Stimulated activated CD4-positive, alpha-beta T cell treated with anti-CD3 and anti-CD28 coated beads, Interleukin-1b, Interleukin-23, amount 100 ng/mL, for 1 hour (primary cell): ENCODE measurements at regions not wholly inside any gene's neighbourhood (a gene's known extent, or its start where the extent isn't known, plus 50 kb on each side); places are given as distances from the start of the nearest gene placed in this dataset.

Experiments used
- DNase-seq, 2 donors: peaks; one replicate each; pipeline ENCODE4 v3.0.0-alpha.2; 2020; ENCODE audit warnings: low read depth in 2 of 2

DNA sequence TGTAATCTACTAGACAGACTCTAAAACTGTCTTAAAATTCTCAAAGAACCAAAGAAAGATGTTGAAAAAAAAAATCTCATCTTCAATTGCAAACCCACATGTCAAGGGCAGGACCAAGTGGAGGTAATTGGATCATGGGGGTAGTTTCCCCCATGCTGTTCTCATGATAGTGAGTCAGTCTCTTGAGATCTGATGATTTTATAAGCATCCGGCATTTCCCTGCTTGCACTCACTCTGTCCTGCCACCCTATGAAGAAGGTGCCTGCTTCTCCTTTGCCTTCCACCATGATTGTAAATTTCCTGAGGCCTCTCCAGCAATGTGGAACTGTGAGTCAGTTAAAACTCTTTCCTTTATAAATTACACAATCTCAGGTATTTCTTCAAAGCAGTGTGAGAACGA lies 257.0 kb downstream of the HHIPL2 start:
- DNase-seq: no peak

GRCh38 chr1:222288053-222288452 lies 259.9 kb downstream of the HHIPL2 start:
- no peak for DNase-seq

GRCh38 chr1:222286011-222286410 lies 261.9 kb downstream of the HHIPL2 start:
- no peak for DNase-seq

DNA sequence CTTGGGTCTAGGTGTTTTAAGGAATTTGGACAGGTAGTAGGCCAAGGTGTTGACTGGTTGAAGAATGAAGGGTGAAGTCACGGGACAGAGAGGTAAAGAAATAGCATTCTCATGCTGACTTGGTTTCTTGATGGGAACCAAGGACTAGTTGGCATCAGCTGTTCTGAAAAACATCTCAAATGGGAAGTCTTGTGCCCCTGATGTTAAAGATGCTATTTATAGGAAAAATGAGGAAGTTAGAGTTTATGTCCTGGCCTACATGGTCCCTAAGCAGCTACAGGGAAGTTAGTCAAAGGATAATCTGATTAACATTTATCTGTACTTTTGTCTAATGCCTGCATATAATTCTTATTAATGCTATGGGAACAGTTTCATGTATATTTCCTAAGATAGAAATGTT lies 262.4 kb downstream of the HHIPL2 start:
- DNase-seq: no peak

DNA sequence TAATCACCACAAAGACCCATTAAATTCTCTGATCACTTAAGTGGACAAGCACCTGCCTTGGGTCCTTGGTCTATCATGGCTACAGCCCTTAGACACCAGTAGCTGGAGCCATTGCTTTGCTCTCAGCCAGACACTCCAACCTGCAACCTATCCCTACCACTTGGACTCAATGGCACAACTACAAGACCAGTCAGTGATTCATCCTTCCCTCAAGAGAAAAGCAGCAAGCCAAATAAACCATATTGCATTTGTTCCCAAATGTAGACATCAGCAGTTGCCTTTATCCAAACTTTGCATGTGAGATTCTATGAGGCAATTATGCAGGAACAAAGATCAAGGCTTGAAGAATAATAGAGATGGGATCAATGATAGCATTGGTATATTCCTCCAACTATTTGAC lies 263.4 kb downstream of the HHIPL2 start:
- DNase-seq: no peak

DNA sequence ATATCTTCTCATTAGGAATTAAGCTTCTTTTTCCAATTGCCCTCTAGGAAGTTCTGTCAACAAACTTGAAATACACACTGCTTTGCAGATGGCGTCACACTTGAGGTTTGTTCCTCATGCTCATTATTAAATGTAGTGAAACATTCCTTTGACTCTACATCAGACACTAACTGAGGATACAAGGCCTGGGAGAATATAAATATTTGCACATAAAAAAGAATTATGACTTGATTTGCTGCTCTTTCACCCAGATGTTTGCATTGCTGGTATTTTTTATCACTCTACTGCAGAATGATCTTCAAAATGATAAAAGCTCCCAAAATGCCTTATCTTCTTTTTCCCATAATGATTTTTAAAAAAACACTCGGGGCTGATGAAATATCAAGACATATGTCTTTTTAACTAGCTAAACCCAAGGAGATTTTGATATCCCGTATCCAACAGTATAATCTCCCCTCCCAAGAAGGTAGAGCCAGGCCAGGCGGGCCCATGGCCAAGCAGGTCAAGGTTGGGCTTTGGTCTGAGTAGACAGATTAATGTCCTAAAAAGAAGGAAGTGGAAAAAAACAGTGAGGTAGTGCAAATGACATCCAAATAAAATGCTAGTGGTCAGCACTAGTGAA lies 264.6 kb downstream of the HHIPL2 start:
- DNase-seq: no peak

GRCh38 chr1:222279591-222279990 lies 268.3 kb downstream of the HHIPL2 start:
- DNase-seq: no peak

DNA sequence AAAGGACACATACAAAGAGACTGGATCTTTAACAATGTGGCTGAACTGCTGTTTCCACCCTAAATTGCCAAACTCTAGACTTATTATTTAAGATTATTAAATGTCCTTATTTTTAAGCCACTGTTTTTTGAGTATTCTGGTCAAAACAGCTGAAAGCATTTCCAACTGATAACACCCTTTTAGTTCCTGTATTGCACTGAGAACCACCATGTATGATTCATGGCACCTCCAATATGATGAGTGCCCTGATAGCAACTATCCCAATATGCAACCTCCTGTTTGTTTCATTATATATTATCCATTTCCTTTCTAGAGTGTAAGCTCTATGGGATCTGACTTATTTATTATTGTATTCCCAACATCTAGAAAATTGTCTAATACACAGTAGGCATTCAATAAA lies 269.4 kb downstream of the HHIPL2 start:
- no peak for DNase-seq

DNA sequence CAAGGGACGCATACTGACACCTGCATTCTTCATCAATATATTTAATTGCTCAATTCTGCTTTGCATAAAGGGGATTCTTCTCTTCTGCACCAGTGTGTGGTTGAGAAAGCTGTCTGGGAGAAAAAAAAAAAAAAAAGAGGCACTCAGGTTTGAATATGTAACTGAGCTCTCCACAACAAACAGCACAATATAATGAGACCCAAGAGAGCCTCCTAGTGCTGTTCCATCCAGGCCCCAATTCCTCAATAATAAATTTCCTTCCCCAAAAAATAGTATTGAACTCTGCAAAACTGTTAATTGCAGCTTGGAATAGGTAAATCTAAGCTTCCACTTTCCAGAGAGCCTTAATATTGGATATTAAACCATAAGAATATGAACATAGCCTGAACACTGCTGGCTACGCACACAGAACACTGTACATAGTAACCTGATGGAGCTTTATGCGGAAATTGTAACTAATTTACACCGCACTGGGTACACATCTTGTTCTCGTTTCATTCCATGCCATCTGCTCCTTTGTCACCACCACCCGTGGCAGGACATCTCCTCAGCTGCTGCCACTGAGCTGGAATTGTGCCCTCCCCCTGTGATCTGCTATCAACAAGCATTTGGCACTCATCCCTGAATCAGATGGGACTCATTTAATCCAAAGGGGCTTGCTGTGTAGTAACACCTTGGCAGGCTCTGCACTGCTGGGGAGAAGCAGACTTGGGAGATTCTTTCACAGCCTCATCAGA lies 272.0 kb downstream of the HHIPL2 start:
- no peak for DNase-seq

DNA sequence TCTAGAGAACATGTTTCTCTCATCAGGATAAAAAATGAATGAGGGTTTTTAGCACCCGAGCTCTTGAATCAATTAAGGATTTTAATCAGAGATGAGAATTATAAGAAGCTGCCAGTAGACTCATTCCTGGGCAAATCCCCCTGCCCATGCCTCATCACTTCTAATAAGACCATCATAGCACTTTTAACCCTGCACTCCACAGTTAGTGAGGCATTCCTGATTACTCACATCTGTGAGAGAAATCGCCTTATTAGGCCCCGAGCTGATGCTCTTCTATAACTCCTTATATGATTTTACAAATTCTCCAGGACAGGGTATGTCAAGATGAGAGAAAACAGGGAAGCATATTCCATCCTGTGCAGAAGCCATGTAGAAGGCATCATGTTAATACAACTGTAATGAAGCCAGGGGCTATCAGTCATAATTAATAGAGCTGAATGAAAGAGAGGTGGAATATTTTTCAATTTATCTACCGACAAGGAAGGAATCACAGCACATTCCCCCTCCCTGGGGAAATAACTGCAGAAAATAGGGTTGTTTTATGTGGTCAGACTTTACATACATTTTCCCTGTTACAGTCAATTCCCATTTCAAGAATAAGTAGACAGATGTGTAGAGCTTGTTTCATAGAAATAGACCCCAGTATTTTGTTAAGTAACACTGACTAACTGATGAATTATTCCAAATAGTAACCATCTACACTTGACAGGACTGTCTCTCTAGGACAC lies 272.7 kb downstream of the HHIPL2 start:
- DNase-seq: no peak

- no peak for DNase-seq
These were observed 281.4 kb downstream of the HHIPL2 start for GRCh38 chr1:222266223-222267196.

GRCh38 chr1:222263791-222264190 lies 284.1 kb downstream of the HHIPL2 start:
- DNase-seq: no peak

- no peak for DNase-seq
These were observed 290.9 kb downstream of the HHIPL2 start for GRCh38 chr1:222257027-222257426.

DNA sequence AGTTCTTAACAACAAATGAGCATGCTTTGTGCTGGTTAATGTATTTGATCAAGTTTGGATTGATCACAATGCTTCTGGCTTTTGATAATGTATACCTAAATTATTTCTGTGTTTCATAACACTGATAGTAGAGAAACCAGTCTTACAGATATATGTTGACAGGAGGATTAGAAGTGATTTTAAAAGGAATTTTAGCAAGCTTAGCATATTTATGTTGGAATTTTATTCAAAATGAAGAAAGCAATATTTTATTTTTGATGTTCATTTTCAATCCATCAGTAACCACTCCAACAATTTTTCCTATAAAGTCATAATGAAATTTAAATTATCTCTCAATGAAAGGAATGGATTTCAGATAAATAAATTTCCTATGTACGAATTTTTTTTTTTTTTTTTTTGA lies 291.8 kb downstream of the HHIPL2 start:
- DNase-seq: no peak

DNA sequence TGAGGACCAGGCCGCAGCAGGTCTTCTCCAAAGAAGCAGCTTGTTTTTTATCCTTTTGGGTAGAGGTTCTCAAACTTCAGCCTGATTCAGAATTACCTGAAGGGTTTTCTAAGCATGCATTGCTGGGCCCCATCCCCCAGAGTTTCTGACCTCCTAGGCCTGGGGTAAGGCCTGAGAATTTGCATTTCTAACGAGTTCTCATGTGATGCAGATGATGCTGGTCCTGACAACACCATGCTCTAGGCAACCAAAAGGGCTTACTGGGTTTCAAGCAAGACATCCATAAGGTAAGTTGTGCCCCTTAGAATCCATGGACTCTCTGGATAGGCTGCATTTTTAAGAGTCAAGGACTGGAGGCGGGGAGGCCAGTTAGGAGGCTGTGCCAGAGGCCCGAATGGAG lies 295.1 kb downstream of the HHIPL2 start:
- DNase-seq: no peak

- no peak for DNase-seq
These were observed 296.1 kb downstream of the HHIPL2 start for GRCh38 chr1:222251847-222252246.

DNA sequence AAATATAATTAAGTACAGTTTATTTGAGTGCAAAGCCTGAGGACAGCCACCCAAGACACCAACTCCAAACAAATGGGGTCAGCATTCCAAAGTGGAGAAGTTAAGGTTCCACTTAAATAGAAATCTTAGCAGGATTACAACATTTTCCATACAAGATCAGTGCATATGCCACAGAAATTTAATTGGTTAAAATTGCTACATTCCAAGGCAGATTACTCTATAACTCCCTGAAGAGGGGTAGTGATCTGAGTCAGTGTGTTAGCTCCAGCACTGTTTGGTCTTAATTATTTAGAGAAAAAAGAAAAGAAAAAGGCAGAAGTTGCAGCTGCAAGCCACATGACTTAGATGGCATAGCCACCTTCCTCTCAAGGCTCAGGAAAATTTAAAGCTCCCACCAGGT lies 297.5 kb downstream of the HHIPL2 start:
- no peak for DNase-seq

GRCh38 chr1:222247811-222248310 lies 300.0 kb downstream of the HHIPL2 start:
- no peak for DNase-seq

- no peak for DNase-seq
These were observed 300.8 kb downstream of the HHIPL2 start for GRCh38 chr1:222247081-222247480.

GRCh38 chr1:222243902-222244301 lies 304.0 kb downstream of the HHIPL2 start:
- DNase-seq: no peak

DNA sequence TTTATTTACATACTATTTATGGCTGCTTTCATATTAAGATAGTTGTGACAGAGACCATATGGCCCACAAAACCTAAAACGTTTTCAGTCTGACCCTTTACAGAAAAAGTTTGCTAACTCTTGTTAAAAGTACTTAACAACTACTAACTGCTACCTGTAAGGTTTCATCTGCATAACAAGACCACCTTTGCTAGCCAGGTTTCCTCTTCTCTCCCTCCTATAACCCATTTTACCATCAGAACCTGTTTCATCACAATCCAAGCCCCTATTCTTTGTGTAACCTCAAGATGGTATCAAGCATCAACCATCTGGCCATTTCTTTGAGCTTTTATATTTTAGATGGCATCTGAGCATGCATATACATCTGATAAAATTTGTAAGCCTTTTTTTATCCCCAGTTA lies 305.4 kb downstream of the HHIPL2 start:
- no peak for DNase-seq

DNA sequence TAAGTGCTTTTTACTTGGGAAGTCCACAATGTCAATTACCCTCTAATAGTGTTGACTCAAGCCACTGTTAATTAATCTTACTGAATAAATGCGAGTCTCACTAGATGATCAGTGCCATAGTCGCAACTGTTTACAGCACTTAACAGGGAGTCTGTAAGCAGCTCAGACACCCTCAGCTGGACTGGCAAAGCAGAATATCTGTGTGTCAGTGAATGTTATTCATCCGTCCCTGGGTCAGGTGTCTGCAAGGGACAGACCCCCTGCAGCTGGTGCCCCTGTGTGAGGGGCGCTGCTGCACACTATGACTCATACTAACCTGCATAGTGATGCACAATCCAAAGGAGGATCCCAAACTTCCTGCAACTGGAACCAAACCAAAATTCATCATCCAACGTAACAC lies 306.5 kb downstream of the HHIPL2 start:
- no peak for DNase-seq
